UCSD-AML1 (cell line): ENCODE measurements at regions not wholly inside any gene's neighbourhood (a gene's known extent, or its start where the extent isn't known, plus 50 kb on each side); places are given as distances from the start of the nearest gene placed in this dataset.

Experiments used
- DNase-seq: peaks from one replicate; lab custom pipeline; 2025; ENCODE audit not compliant: unreplicated experiment; lab: John Stamatoyannopoulos, UW

- DNase-seq = no peak
Observed at GRCh38 chr1:56002231-56002630, 577.1 kb downstream of the PLPP3 start.

GRCh38 chr1:56000424-56000823 is 578.9 kb downstream of the PLPP3 start:
- DNase-seq = no peak

GRCh38 chr1:55997536-55997935 is 581.8 kb downstream of the PLPP3 start:
- DNase-seq = no peak

GRCh38 chr1:55993646-55994318 is 585.6 kb downstream of the PLPP3 start:
- DNase-seq = no peak

- no peak for DNase-seq
Observed at GRCh38 chr1:55990007-55990406, 589.4 kb downstream of the PLPP3 start.

GRCh38 chr1:55988963-55989452 is 590.4 kb downstream of the PLPP3 start:
- DNase-seq = no peak

- DNase-seq = peak; percentile 8
Observed at GRCh38 chr1:55987491-55988249, 591.7 kb downstream of the PLPP3 start.

GRCh38 chr1:55986003-55986402 is 593.4 kb downstream of the PLPP3 start:
- DNase-seq = no peak

- DNase-seq = no peak
Observed at GRCh38 chr1:55981010-55981650, 598.2 kb downstream of the PLPP3 start.

GRCh38 chr1:55980582-55980981 is 598.8 kb downstream of the PLPP3 start:
- no peak for DNase-seq

GRCh38 chr1:55974714-55975441 is 604.5 kb downstream of the PLPP3 start:
- DNase-seq = no peak

- no peak for DNase-seq
Observed at GRCh38 chr1:55970526-55971110, 608.7 kb downstream of the PLPP3 start.

GRCh38 chr1:55969322-55969721 is 610.0 kb downstream of the PLPP3 start:
- DNase-seq = no peak

GRCh38 chr1:55968661-55969060 is 610.7 kb downstream of the PLPP3 start:
- DNase-seq = no peak

- DNase-seq = no peak
Observed at GRCh38 chr1:55965981-55966461, 613.3 kb downstream of the PLPP3 start.

GRCh38 chr1:55962472-55962871 is 616.9 kb downstream of the PLPP3 start:
- DNase-seq = no peak

GRCh38 chr1:55959136-55959548 is 620.2 kb downstream of the PLPP3 start:
- DNase-seq = no peak

GRCh38 chr1:55958498-55958897 is 620.9 kb downstream of the PLPP3 start:
- no peak for DNase-seq

- DNase-seq = no peak
Observed at GRCh38 chr1:55957276-55957675, 622.1 kb downstream of the PLPP3 start.

GRCh38 chr1:55955016-55955621 is 624.2 kb downstream of the PLPP3 start:
- no peak for DNase-seq
